Gastrocnemius medialis (tissue), 4 donors: ENCODE measurements at regions not wholly inside any gene's neighbourhood (a gene's known extent, or its start where the extent isn't known, plus 50 kb on each side); places are given as distances from the start of the nearest gene placed in this dataset.

Source experiments
- ATAC-seq, 2 donors: fragments of 150-250 bp; one replicate each; pipeline ENCODE4 v1.9.1; 2016
- DNase-seq, 2 donors: peaks; one replicate each; pipeline ENCODE4 v3.0.0-alpha.2; 2019
- H3K27ac ChIP-seq, 4 donors: fragments of 200-600 bp; sonication (generic); 1 replicate in 1 of 4; 2 replicates in 3 of 4; pipeline ENCODE4 v1.5.1; 2016 to 2018; ENCODE audit warnings: mild to moderate bottlenecking in 2 of 4, moderate library complexity in 1 of 4
- H3K27me3 ChIP-seq, 3 donors: fragments of 200-600 bp; sonication (generic) in 2 of 3; 1 replicate in 1 of 3; 2 replicates in 2 of 3; pipeline versions ENCODE4 v1.5.1 to v1.6.0; 2016 to 2019; ENCODE audit warnings: mild to moderate bottlenecking in 1 of 3, moderate library complexity in 1 of 3
- H3K36me3 ChIP-seq, 2 donors: fragments of 200-600 bp; sonication (generic) in 1 of 2; one replicate each; pipeline ENCODE4 v1.5.1; 2017 to 2018
- H3K4me1 ChIP-seq, 2 donors: fragments of 200-600 bp; sonication (generic) in 1 of 2; one replicate each; pipeline ENCODE4 v1.5.1; 2016 to 2017; ENCODE audit warnings: mild to moderate bottlenecking in 2 of 2
- H3K4me3 ChIP-seq, 4 donors: fragments of 200-600 bp; sonication (generic) in 3 of 4; 1 replicate in 1 of 4; 2 replicates in 3 of 4; pipeline ENCODE4 v1.5.1; 2016 to 2019; ENCODE audit warnings: mild to moderate bottlenecking in 2 of 4
- H3K9me3 ChIP-seq, 3 donors: fragments of 200-600 bp; sonication (generic) in 2 of 3; 1 replicate in 1 of 3; 2 replicates in 2 of 3; pipeline ENCODE4 v1.5.1; 2016 to 2019
- CTCF ChIP-seq, 5 experiments: fragments of 450-650 bp in 3 of 5; fragments of 200-600 bp in 2 of 5; sonication (generic) in 2 of 5; IDR thresholded peaks in 4 of 5; conservative IDR thresholded peaks in 1 of 5; 1 replicate in 4 of 5; 2 replicates in 1 of 5; pipeline ENCODE4 v1.5.1; 2016 to 2019; ENCODE audit warnings: antibody characterized with exemption in 5 of 5, mild to moderate bottlenecking in 3 of 5, moderate library complexity in 3 of 5
- POLR2A ChIP-seq, 2 donors: fragments of 450-650 bp; IDR thresholded peaks; one replicate each; pipeline ENCODE4 v1.6.1; 2017; ENCODE audit warnings: antibody characterized with exemption in 2 of 2, mild to moderate bottlenecking in 2 of 2, moderate library complexity in 2 of 2
- in situ Hi-C, 4 donors: fragments of 200-750 bp; cut with MboI; loops; one replicate each; pipeline versions ENCODE4 v1.15.0 to v1.8.0; 2017; ENCODE audit warnings: low sequenced_read_pairs in 4 of 4
- intact Hi-C: fragments of 100-400 bp; cut with DNase I; formaldehyde crosslinking; loops from one replicate; pipeline ENCODE4 v1.15.1; 2023; ENCODE audit warnings: low total_unique reads

- DNase-seq (no peak), ATAC-seq (no peak)
- Histone ChIP-seq H3K9me3 (no peaks in the 10 kb centered on the region), H3K27ac (no peak overlapping the region), H3K36me3 (no peaks in the 10 kb centered on the region), H3K4me1 (no peaks in the 10 kb centered on the region), H3K27me3 (no peaks in the 10 kb centered on the region), H3K4me3 (no peak overlapping the region)
- intact Hi-C loops (no loop called here), in situ Hi-C loops (loop anchor here in 1 of 4 donors (25.0 kb wide), 1 partner anchor 236 kb away; no protein-coding TSS in a partner anchor)
- TF ChIP-seq POLR2A (IDR thresholded peaks at IDR 0.05), result no peak
- TF ChIP-seq CTCF (IDR thresholded peaks at IDR 0.05 in 4 of 5, conservative IDR thresholded peaks at IDR 0.05 in 1 of 5), result no peak
Measured at GRCh38 chr18:22026362-22026761, 143.0 kb upstream of the GATA6 start.

GRCh38 chr18:22026889-22027288, 142.5 kb upstream of the GATA6 start:
- Histone ChIP-seq H3K4me3 (no peak overlapping the region), H3K27me3 (no peaks in the 10 kb centered on the region), H3K4me1 (no peaks in the 10 kb centered on the region), H3K36me3 (no peaks in the 10 kb centered on the region), H3K27ac (no peak overlapping the region), H3K9me3 (no peaks in the 10 kb centered on the region)
- TF ChIP-seq CTCF (IDR thresholded peaks at IDR 0.05 in 4 of 5, conservative IDR thresholded peaks at IDR 0.05 in 1 of 5) (no peak), POLR2A (IDR thresholded peaks at IDR 0.05) (no peak)
- ATAC-seq, result no peak
- DNase-seq, result no peak
- in situ Hi-C loops (loop anchor here in 1 of 4 donors (25.0 kb wide), 1 partner anchor 235 kb away; no protein-coding TSS in a partner anchor), intact Hi-C loops (no loop called here)

GRCh38 chr18:22031611-22032010, 137.8 kb upstream of the GATA6 start:
- in situ Hi-C loops, result loop anchor here in 1 of 4 donors (25.0 kb wide), 1 partner anchor 231 kb away; no protein-coding TSS in a partner anchor
- Histone ChIP-seq H3K27me3 (peaks cover 0 to 3% (median 0%) of the 10 kb centered on the region in 3 donors), H3K4me1 (no peaks in the 10 kb centered on the region), H3K27ac (no peak overlapping the region), H3K36me3 (no peaks in the 10 kb centered on the region), H3K9me3 (no peaks in the 10 kb centered on the region), H3K4me3 (no peak overlapping the region)
- DNase-seq (no peak), ATAC-seq (no peak)
- TF ChIP-seq POLR2A (IDR thresholded peaks at IDR 0.05), result no peak
- no peak for TF ChIP-seq CTCF (IDR thresholded peaks at IDR 0.05 in 4 of 5, conservative IDR thresholded peaks at IDR 0.05 in 1 of 5)
- intact Hi-C loops, result no loop called here

- H3K9me3 ChIP-seq, result no peaks in the 10 kb centered on the region
- no peaks in the 10 kb centered on the region for H3K36me3 ChIP-seq
- ATAC-seq (no peak), DNase-seq (no peak)
- intact Hi-C loops, result no loop called here
- no peak overlapping the region for H3K4me3 ChIP-seq
- peaks cover 0 to 3% (median 0%) of the 10 kb centered on the region in 3 donors for H3K27me3 ChIP-seq
- no peaks in the 10 kb centered on the region for H3K4me1 ChIP-seq
- no peak overlapping the region for H3K27ac ChIP-seq
- TF ChIP-seq CTCF (IDR thresholded peaks at IDR 0.05 in 4 of 5, conservative IDR thresholded peaks at IDR 0.05 in 1 of 5) (no peak), POLR2A (IDR thresholded peaks at IDR 0.05) (no peak)
- in situ Hi-C loops, result loop anchor here in 1 of 4 donors (25.0 kb wide), 1 partner anchor 230 kb away; no protein-coding TSS in a partner anchor
Measured at GRCh38 chr18:22032392-22032961, 136.9 kb upstream of the GATA6 start.
